ENCODE measurements at regions not wholly inside any gene's neighbourhood (a gene's known extent, or its start where the extent isn't known, plus 50 kb on each side); places are given as distances from the start of the nearest gene placed in this dataset.

GRCh38 chr6:117007659-117008058, 130.6 kb downstream of the RFX6 start:
- in situ Hi-C loops (cut with MboI) (no loop called here), intact Hi-C loops (cut with micrococcal nuclease; ENCODE audit: unreplicated experiment) (no loop called here)
- Histone ChIP-seq H3K9ac (ENCODE audit: control insufficient read depth, insufficient read depth, low read length) (no peak overlapping the region), H3K4me1 (ENCODE audit: control insufficient read depth, insufficient read depth, low read length) (no peaks in the 10 kb centered on the region), H3K36me3 (ENCODE audit: control insufficient read depth in 2 of 2, insufficient read depth in 2 of 2, low read length in 1 of 2) (no peaks in the 10 kb centered on the region), H3K79me2 (ENCODE audit: control insufficient read depth, insufficient read depth, low read length) (no peaks in the 10 kb centered on the region), H4K20me1 (ENCODE audit: control insufficient read depth, insufficient read depth) (no peaks in the 10 kb centered on the region), H3K27ac (ENCODE audit: control insufficient read depth, insufficient read depth) (no peak overlapping the region), H3K9me3 (replicated peaks; ENCODE audit: control insufficient read depth, insufficient read depth, low read length) (no peaks in the 10 kb centered on the region), H3K27me3 (replicated peaks in 1 of 2; ENCODE audit: control insufficient read depth in 2 of 2, insufficient read depth in 2 of 2, low read length in 1 of 2) (no peaks in the 10 kb centered on the region), H3K4me2 (ENCODE audit: control insufficient read depth, insufficient read depth) (no peak overlapping the region), H2AFZ (ENCODE audit: control insufficient read depth, low read depth, low read length) (no peak overlapping the region), H3K4me3 (no peak overlapping the region)
- ChIA-PET POLR2A (no interaction called here), CTCF (interaction anchor here (1.4 kb wide), 1 partner anchor 38 kb away, joined by 3 read pairs; no protein-coding TSS in a partner anchor), RAD21 (ENCODE audit: unreplicated experiment) (no interaction called here), SMC1A (ENCODE audit: uncharacterized antibody, unreplicated experiment) (interaction anchor here (0.6 kb wide), 1 partner anchor 1526 kb away, joined by 4 read pairs; no protein-coding TSS in a partner anchor)
- DNase-seq (ENCODE audit: low read depth, low spot score) = no peak
- TF ChIP-seq CEBPB (IDR thresholded peaks at IDR 0.05; ENCODE audit: borderline replicate concordance in 1 of 2, low read depth in 2 of 2, low read length in 2 of 2) (no peak), YBX1 (IDR thresholded peaks at IDR 0.05) (no peak)
- FAIRE-seq = no peak
- BruUV-seq (replicated peaks) = no TSS peak
- 62% methylated on average over 3 of the region's 3 CpGs for WGBS (ENCODE audit: insufficient coverage, insufficient replicate concordance, low lambda C conversion rate, missing lambda C conversion rate)
- ATAC-seq = no peak

GRCh38 chr6:117008618-117009017, 131.6 kb downstream of the RFX6 start:
- FAIRE-seq (peak; percentile 94), ATAC-seq (peak; percentile 84), DNase-seq (ENCODE audit: low read depth, low spot score) (peak; percentile 35)
- Histone ChIP-seq H3K27me3 (replicated peaks in 1 of 2; ENCODE audit: control insufficient read depth in 2 of 2, insufficient read depth in 2 of 2, low read length in 1 of 2) (no peaks in the 10 kb centered on the region), H4K20me1 (ENCODE audit: control insufficient read depth, insufficient read depth) (no peaks in the 10 kb centered on the region), H3K36me3 (ENCODE audit: control insufficient read depth in 2 of 2, insufficient read depth in 2 of 2, low read length in 1 of 2) (no peaks in the 10 kb centered on the region), H3K4me1 (ENCODE audit: control insufficient read depth, insufficient read depth, low read length) (no peaks in the 10 kb centered on the region), H3K9ac (ENCODE audit: control insufficient read depth, insufficient read depth, low read length) (no peak overlapping the region), H2AFZ (ENCODE audit: control insufficient read depth, low read depth, low read length) (no peak overlapping the region), H3K4me2 (ENCODE audit: control insufficient read depth, insufficient read depth) (no peak overlapping the region), H3K9me3 (replicated peaks; ENCODE audit: control insufficient read depth, insufficient read depth, low read length) (no peaks in the 10 kb centered on the region), H3K27ac (ENCODE audit: control insufficient read depth, insufficient read depth) (no peak overlapping the region), H3K79me2 (ENCODE audit: control insufficient read depth, insufficient read depth, low read length) (no peaks in the 10 kb centered on the region), H3K4me3 (no peak overlapping the region)
- in situ Hi-C loops (cut with MboI) (no loop called here), intact Hi-C loops (cut with micrococcal nuclease; ENCODE audit: unreplicated experiment) (no loop called here)
- 5% methylated on average over 3 of the region's 3 CpGs for WGBS (ENCODE audit: insufficient coverage, insufficient replicate concordance, low lambda C conversion rate, missing lambda C conversion rate)
- ChIA-PET SMC1A (ENCODE audit: uncharacterized antibody, unreplicated experiment) (no interaction called here), POLR2A (interaction anchor here (0.6 kb wide), 1 partner anchor 165 kb away, joined by 3 read pairs; no protein-coding TSS in a partner anchor), RAD21 (ENCODE audit: unreplicated experiment) (no interaction called here), CTCF (interaction anchor here (1.4 kb wide), 1 partner anchor 39 kb away, joined by 3 read pairs; no protein-coding TSS in a partner anchor)
- no TSS peak for BruUV-seq (replicated peaks)
- TF ChIP-seq CBFB (IDR thresholded peaks at IDR 0.05; ENCODE audit: low read depth) (no peak), SRF (IDR thresholded peaks at IDR 0.05; ENCODE audit: low read depth in 2 of 2, low read length in 2 of 2) (peak in 1 of 2 experiments; percentile 50; a peak in 1 of 4 replicates), PRDM15 (CRISPR knock-in tag; IDR thresholded peaks at IDR 0.05) (no peak), ATF2 (IDR thresholded peaks at IDR 0.05; ENCODE audit: low read length) (0 out of 2 replicates have a peak, but pooled peaks have one; percentile 18), CREB1 (IDR thresholded peaks at IDR 0.05; ENCODE audit: low read depth) (peak; percentile 80; the same call in 1 of the 2 replicates), YY1 (IDR thresholded peaks at IDR 0.05; ENCODE audit: low read depth, low read length) (no peak), CREM (IDR thresholded peaks at IDR 0.05; ENCODE audit: low read depth) (peak; percentile 40; the same call in 1 of the 2 replicates), GABPA (IDR thresholded peaks at IDR 0.05; ENCODE audit: low read depth) (0 out of 2 replicates have a peak, but pooled peaks have one; percentile 17)
